IMR-90 (cell line): ENCODE measurements at regions not wholly inside any gene's neighbourhood (a gene's known extent, or its start where the extent isn't known, plus 50 kb on each side); places are given as distances from the start of the nearest gene placed in this dataset.
A peak's percentile ranks its signal among the peaks of the same experiment; 100 is the strongest.

Experiments
- ATAC-seq: fragments of 200-7000 bp; cut with Tn5 transposase; 2 replicates; pipeline ENCODE4 v1.9.1; 2020; ENCODE audit warnings: low read depth, mild to moderate bottlenecking, moderate library complexity
- BruUV-seq: library from RNA; stranded (reverse); fragments of 400-500 nt; replicated peaks from 2 replicates; lab custom pipeline; 2021; lab: Mats Ljungman, UMichigan
- CTCF ChIA-PET: fragments of 300-600 bp; formaldehyde crosslinking; extraction: SDS; loops from one replicate; lab custom pipeline; 2021; ENCODE audit warnings: antibody characterized with exemption; lab: Yijun Ruan, JAX
- POLR2A ChIA-PET: fragments of 300-600 bp; sonication (Branson Sonifier 250); formaldehyde crosslinking; loops from one replicate; lab custom pipeline; 2022; ENCODE audit warnings: antibody characterized with exemption; ENCODE audit not compliant: unreplicated experiment; lab: Charles Lee
- DNase-seq: peaks from one replicate; pipeline ENCODE4 v3.0.0; 2013
- H2AFZ ChIP-seq: replicated peaks from 2 replicates; pipeline ENCODE3; 2013; ENCODE audit warnings: low read length, mild to moderate bottlenecking; ENCODE audit not compliant: poor library complexity
- H2AK5ac ChIP-seq: 2 replicates; pipeline ENCODE4 v1.6.1; 2013; ENCODE audit warnings: low read depth, low read length, inconsistent platforms
- H2AK9ac ChIP-seq: replicated peaks from 2 replicates; pipeline ENCODE3; 2013; ENCODE audit warnings: mild to moderate bottlenecking, low read depth, low read length, moderate library complexity; ENCODE audit not compliant: poor library complexity
- H2BK120ac ChIP-seq: 2 replicates; pipeline ENCODE4 v1.6.1; 2013; ENCODE audit warnings: low read depth, low read length, inconsistent platforms
- H2BK15ac ChIP-seq: 3 replicates; pipeline ENCODE4 v1.6.1; 2013; ENCODE audit warnings: low read depth, low read length, inconsistent platforms
- H2BK20ac ChIP-seq: 2 replicates; pipeline ENCODE4 v1.6.1; 2013; ENCODE audit warnings: low read depth, mild to moderate bottlenecking, inconsistent platforms, low read length, moderate library complexity
- H2BK5ac ChIP-seq: 2 replicates; pipeline ENCODE4 v1.6.1; 2013; ENCODE audit warnings: mild to moderate bottlenecking, low read depth, low read length, inconsistent platforms; ENCODE audit not compliant: poor library complexity, severe bottlenecking
- H3K14ac ChIP-seq: replicated peaks from 2 replicates; pipeline ENCODE4 v1.6.1; 2013; ENCODE audit warnings: low read depth, low read length, inconsistent platforms
- H3K18ac ChIP-seq: 2 replicates; pipeline ENCODE4 v1.6.1; 2013; ENCODE audit warnings: low read depth, low read length, control low read depth
- H3K23ac ChIP-seq: 2 replicates; pipeline ENCODE4 v1.6.1; 2013; ENCODE audit warnings: low read depth, low read length, inconsistent platforms
- H3K27ac ChIP-seq: 2 replicates; pipeline ENCODE4 v1.5.1; 2013; ENCODE audit warnings: mild to moderate bottlenecking, control low read depth, low read length; ENCODE audit not compliant: insufficient read depth
- H3K27me3 ChIP-seq: 2 replicates; pipeline ENCODE4 v1.6.1; 2013; ENCODE audit warnings: low read length; ENCODE audit not compliant: control insufficient read depth, insufficient read depth
- H3K36me3 ChIP-seq: 2 replicates; pipeline ENCODE4 v1.6.1; 2013; ENCODE audit warnings: low read length, mixed read lengths; ENCODE audit not compliant: control insufficient read depth, insufficient read depth
- H3K4ac ChIP-seq: 2 replicates; pipeline ENCODE4 v1.6.1; 2013; ENCODE audit warnings: low read depth, low read length, inconsistent platforms
- H3K4me1 ChIP-seq: 2 replicates; pipeline ENCODE4 v1.6.1; 2013; ENCODE audit warnings: low read length, mixed read lengths; ENCODE audit not compliant: control insufficient read depth, insufficient read depth
- H3K4me2 ChIP-seq: 2 replicates; pipeline ENCODE4 v1.6.1; 2013; ENCODE audit warnings: low read depth, mild to moderate bottlenecking, control low read depth, low read length, moderate library complexity
- H3K4me3 ChIP-seq: 2 replicates; pipeline ENCODE4 v1.5.1; 2013; ENCODE audit warnings: low read depth, mild to moderate bottlenecking, control low read depth, low read length, moderate library complexity; ENCODE audit not compliant: insufficient read depth
- H3K56ac ChIP-seq: 2 replicates; pipeline ENCODE4 v1.6.1; 2013; ENCODE audit warnings: low read length, inconsistent platforms; ENCODE audit not compliant: insufficient read depth; ENCODE audit errors: extremely low read depth
- H3K79me1 ChIP-seq, 2 experiments: 2 replicates each; pipeline ENCODE4 v1.6.1; 2013; ENCODE audit warnings: low read length in 2 of 2, inconsistent platforms in 1 of 2, low read depth in 1 of 2
- H3K9ac ChIP-seq: 2 replicates; pipeline ENCODE4 v1.6.1; 2013; ENCODE audit warnings: low read depth, low read length, control low read depth
- H3K9me1 ChIP-seq: 2 replicates; pipeline ENCODE4 v1.6.1; 2013; ENCODE audit warnings: low read length, inconsistent platforms; ENCODE audit not compliant: insufficient read depth
- H3K9me3 ChIP-seq: 2 replicates; pipeline ENCODE4 v1.6.1; 2013; ENCODE audit warnings: low read length; ENCODE audit not compliant: control insufficient read depth, insufficient read depth
- H4K20me1 ChIP-seq: 2 replicates; pipeline ENCODE4 v1.6.1; 2013; ENCODE audit warnings: low read length, inconsistent platforms; ENCODE audit not compliant: insufficient read depth
- H4K5ac ChIP-seq: 2 replicates; pipeline ENCODE4 v1.6.1; 2013; ENCODE audit warnings: mild to moderate bottlenecking, low read depth, low read length, control low read depth
- H4K8ac ChIP-seq, 2 experiments: 2 replicates each; pipeline ENCODE4 v1.6.1; 2013; ENCODE audit warnings: low read depth in 2 of 2, low read length in 2 of 2, control low read depth in 1 of 2, inconsistent platforms in 1 of 2
- H4K91ac ChIP-seq: 2 replicates; pipeline ENCODE4 v1.6.1; 2013; ENCODE audit warnings: low read depth, low read length, inconsistent platforms; ENCODE audit not compliant: insufficient read depth
- BHLHE40 ChIP-seq: fragments of 150-350 bp; IDR thresholded peaks from 2 replicates; pipeline ENCODE4 v1.6.1; 2016; ENCODE audit warnings: mild to moderate bottlenecking, low read depth, low read length
- CEBPB ChIP-seq: IDR thresholded peaks from 2 replicates; pipeline ENCODE4 v1.6.1; 2012; ENCODE audit warnings: low read depth, low read length, improper control_type of control experiment
- CHD1 ChIP-seq: IDR thresholded peaks from 2 replicates; pipeline ENCODE4 v1.6.1; 2012; ENCODE audit warnings: low read depth, low read length, improper control_type of control experiment
- FOS ChIP-seq: fragments of 150-350 bp; IDR thresholded peaks from 2 replicates; pipeline ENCODE4 v1.6.1; 2016; ENCODE audit warnings: low read depth, low read length
- MAFK ChIP-seq: IDR thresholded peaks from 2 replicates; pipeline ENCODE4 v1.6.1; 2012; ENCODE audit warnings: low read depth, low read length, improper control_type of control experiment
- MAZ ChIP-seq: IDR thresholded peaks from 2 replicates; pipeline ENCODE4 v1.6.1; 2012; ENCODE audit warnings: low read depth, mild to moderate bottlenecking, low read length, improper control_type of control experiment, moderate library complexity, borderline replicate concordance
- MXI1 ChIP-seq: IDR thresholded peaks from 2 replicates; pipeline ENCODE4 v1.6.1; 2012; ENCODE audit warnings: low read depth, mild to moderate bottlenecking, low read length, moderate library complexity, borderline replicate concordance
- NFE2L2 ChIP-seq: fragments of 150-350 bp; IDR thresholded peaks from 2 replicates; pipeline ENCODE4 v1.6.1; 2016; ENCODE audit warnings: low read depth, mild to moderate bottlenecking, low read length
- POLR2A ChIP-seq: IDR thresholded peaks from 2 replicates; pipeline ENCODE4 v1.6.1; 2012; ENCODE audit warnings: mild to moderate bottlenecking, low read depth, low read length
- RAD21 ChIP-seq: IDR thresholded peaks from 2 replicates; pipeline ENCODE4 v1.6.1; 2012; ENCODE audit warnings: low read length, improper control_type of control experiment
- RCOR1 ChIP-seq: IDR thresholded peaks from 2 replicates; pipeline ENCODE4 v1.6.1; 2012; ENCODE audit warnings: mild to moderate bottlenecking, low read length, improper control_type of control experiment; ENCODE audit not compliant: insufficient replicate concordance
- RFX5 ChIP-seq: IDR thresholded peaks from 2 replicates; pipeline ENCODE4 v1.8.0; 2012; ENCODE audit warnings: low read depth, mild to moderate bottlenecking, low read length, moderate library complexity
- SMC3 ChIP-seq: fragments of 150-350 bp; IDR thresholded peaks from 2 replicates; pipeline ENCODE4 v1.6.1; 2016; ENCODE audit warnings: low read depth, mild to moderate bottlenecking, antibody characterized with exemption, low read length, moderate library complexity
- USF2 ChIP-seq: fragments of 150-350 bp; IDR thresholded peaks from 2 replicates; pipeline ENCODE4 v1.6.1; 2017; ENCODE audit warnings: mild to moderate bottlenecking, antibody characterized with exemption, low read length, low read depth
- WGBS, 2 experiments: methylation state at CpG; one replicate each; pipeline versions ENCODE4 v1.1.5 to v1.1.7; 2013; ENCODE audit warnings: missing lambda C conversion rate in 2 of 2; ENCODE audit not compliant: insufficient read length in 1 of 2; ENCODE audit errors: extremely low coverage in 2 of 2; 5-methylcytosine and 5-hydroxymethylcytosine counted together
- dilution Hi-C: fragments of 300-500 bp; cut with HindIII; formaldehyde crosslinking; loops from one replicate; pipeline ENCODE4 v1.14.3; 2018; ENCODE audit warnings: low sequenced_read_pairs; ENCODE audit not compliant: unreplicated experiment
- in situ Hi-C: fragments of 300-500 bp; cut with MboI; formaldehyde crosslinking; loops from 3 replicates; pipeline ENCODE4 v1.14.3; 2019; ENCODE audit warnings: low sequenced_read_pairs, inconsistent platforms, mixed read lengths
- intact Hi-C: fragments of 100-400 bp; cut with micrococcal nuclease; formaldehyde crosslinking; loops from 2 replicates; pipeline ENCODE4 v1.10.0; 2022
- TF ChIP-seq, protein P1 (sequence below): conservative IDR thresholded peaks from 2 replicates; pipeline ENCODE4 v1.5.1; 2012; ENCODE audit warnings: mild to moderate bottlenecking, low read depth, low read length, improper control_type of control experiment
- TF ChIP-seq, protein P2 (sequence below): fragments of 150-350 bp; IDR thresholded peaks from 2 replicates; pipeline ENCODE4 v1.6.1; 2016; ENCODE audit warnings: low read depth, mild to moderate bottlenecking, low read length, moderate library complexity, borderline replicate concordance

GRCh38 chr11:103649401-103649895 is 387.0 kb upstream of the DDI1 start:
- Histone ChIP-seq H3K4me1 (peaks cover 1% of the 10 kb centered on the region; the same call in 1 of the 2 replicates), H3K18ac (no peak overlapping the region), H3K56ac (no peak overlapping the region), H2AK9ac (no peak overlapping the region), H4K20me1 (no peaks in the 10 kb centered on the region), H3K27ac (no peak overlapping the region), H2BK15ac (no peak overlapping the region; the same call in 2 of the 3 replicates), H3K4ac (no peak overlapping the region), H3K4me3 (no peak overlapping the region), H2AK5ac (no peak overlapping the region; the same call in 1 of the 2 replicates), H3K9me1 (peaks cover 3% of the 10 kb centered on the region; the same call in 1 of the 2 replicates), H2BK120ac (no peak overlapping the region), H2BK20ac (peak overlapping the region; percentile 6; the same call in 1 of the 2 replicates), H3K23ac (no peak overlapping the region), H3K4me2 (no peak overlapping the region), H4K91ac (no peak overlapping the region), H3K27me3 (no peaks in the 10 kb centered on the region), H4K8ac (no peak overlapping the region), H4K5ac (no peak overlapping the region), H3K9ac (no peak overlapping the region), H3K14ac (no peak overlapping the region), H2BK5ac (no peak overlapping the region), H3K36me3 (no peaks in the 10 kb centered on the region), H3K79me1 (no peaks in the 10 kb centered on the region), H3K9me3 (peaks cover 11% of the 10 kb centered on the region), H2AFZ (no peak overlapping the region)
- no TSS peak for BruUV-seq
- TF ChIP-seq CEBPB (no peak), RCOR1 (no peak), POLR2A (no peak), CHD1 (no peak), MXI1 (no peak), RAD21 (no peak), FOS (no peak), BHLHE40 (no peak), NFE2L2 (no peak), MAZ (no peak), RFX5 (no peak), USF2 (no peak), MAFK (no peak), SMC3 (no peak)
- TF ChIP-seq, protein P1, sequence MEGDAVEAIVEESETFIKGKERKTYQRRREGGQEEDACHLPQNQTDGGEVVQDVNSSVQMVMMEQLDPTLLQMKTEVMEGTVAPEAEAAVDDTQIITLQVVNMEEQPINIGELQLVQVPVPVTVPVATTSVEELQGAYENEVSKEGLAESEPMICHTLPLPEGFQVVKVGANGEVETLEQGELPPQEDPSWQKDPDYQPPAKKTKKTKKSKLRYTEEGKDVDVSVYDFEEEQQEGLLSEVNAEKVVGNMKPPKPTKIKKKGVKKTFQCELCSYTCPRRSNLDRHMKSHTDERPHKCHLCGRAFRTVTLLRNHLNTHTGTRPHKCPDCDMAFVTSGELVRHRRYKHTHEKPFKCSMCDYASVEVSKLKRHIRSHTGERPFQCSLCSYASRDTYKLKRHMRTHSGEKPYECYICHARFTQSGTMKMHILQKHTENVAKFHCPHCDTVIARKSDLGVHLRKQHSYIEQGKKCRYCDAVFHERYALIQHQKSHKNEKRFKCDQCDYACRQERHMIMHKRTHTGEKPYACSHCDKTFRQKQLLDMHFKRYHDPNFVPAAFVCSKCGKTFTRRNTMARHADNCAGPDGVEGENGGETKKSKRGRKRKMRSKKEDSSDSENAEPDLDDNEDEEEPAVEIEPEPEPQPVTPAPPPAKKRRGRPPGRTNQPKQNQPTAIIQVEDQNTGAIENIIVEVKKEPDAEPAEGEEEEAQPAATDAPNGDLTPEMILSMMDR, result no peak
- TF ChIP-seq, protein P2, sequence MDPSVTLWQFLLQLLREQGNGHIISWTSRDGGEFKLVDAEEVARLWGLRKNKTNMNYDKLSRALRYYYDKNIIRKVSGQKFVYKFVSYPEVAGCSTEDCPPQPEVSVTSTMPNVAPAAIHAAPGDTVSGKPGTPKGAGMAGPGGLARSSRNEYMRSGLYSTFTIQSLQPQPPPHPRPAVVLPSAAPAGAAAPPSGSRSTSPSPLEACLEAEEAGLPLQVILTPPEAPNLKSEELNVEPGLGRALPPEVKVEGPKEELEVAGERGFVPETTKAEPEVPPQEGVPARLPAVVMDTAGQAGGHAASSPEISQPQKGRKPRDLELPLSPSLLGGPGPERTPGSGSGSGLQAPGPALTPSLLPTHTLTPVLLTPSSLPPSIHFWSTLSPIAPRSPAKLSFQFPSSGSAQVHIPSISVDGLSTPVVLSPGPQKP, result no peak
- intact Hi-C loops (no loop called here), in situ Hi-C loops (no loop called here), dilution Hi-C loops (no loop called here)
- DNase-seq (no peak), ATAC-seq (no peak)
- ChIA-PET CTCF (no interaction called here), POLR2A (no interaction called here)
- WGBS, 2 experiments, result no CpG with 5 or more reads among the region's 3 CpGs
